SU-DHL-6 (cell line): ENCODE measurements at regions not wholly inside any gene's neighbourhood (a gene's known extent, or its start where the extent isn't known, plus 50 kb on each side); places are given as distances from the start of the nearest gene placed in this dataset.

Experiments used
- CTCF ChIP-seq: fragments of 200-600 bp; sonication (generic); IDR thresholded peaks from one replicate; pipeline ENCODE4 v1.5.1; 2017; ENCODE audit warnings: antibody characterized with exemption, mild to moderate bottlenecking, low read length, moderate library complexity; ENCODE audit not compliant: insufficient read depth, poor library complexity, severe bottlenecking
- EZH2phosphoT487 ChIP-seq: fragments of 200-600 bp; sonication (generic), shearing (Covaris generic); conservative IDR thresholded peaks from 2 replicates; pipeline ENCODE4 v1.6.1; 2018; ENCODE audit warnings: mild to moderate bottlenecking, antibody characterized with exemption, low read length, moderate library complexity, mixed read lengths

- TF ChIP-seq CTCF (no peak), EZH2phosphoT487 (no peak)
Measured at GRCh38 chr2:136693966-136694365, 71.4 kb upstream of the THSD7B start.
